ENCODE measurements at regions not wholly inside any gene's neighbourhood (a gene's known extent, or its start where the extent isn't known, plus 50 kb on each side); places are given as distances from the start of the nearest gene placed in this dataset.

DNA sequence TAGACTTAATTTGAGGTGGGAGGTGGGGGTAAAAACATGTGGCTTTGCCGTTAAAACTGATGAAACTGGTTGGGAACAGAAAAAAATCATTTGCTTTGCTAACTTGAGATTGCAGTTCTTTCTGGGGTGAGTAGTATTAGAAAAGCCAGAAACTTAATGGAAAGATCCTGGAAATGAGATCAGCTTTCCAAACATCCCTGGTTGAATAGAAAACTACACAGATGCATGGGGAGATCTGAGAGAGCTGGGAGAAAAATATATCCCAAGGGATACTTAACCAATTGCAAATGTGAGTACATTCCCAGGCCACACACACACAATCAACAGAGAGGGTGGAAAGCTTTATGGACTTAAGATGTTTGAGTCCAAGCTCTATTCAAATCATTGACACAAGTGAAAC lies 222.3 kb downstream of the YTHDC2 start:
- H3K9me3 ChIP-seq: no peaks in the 10 kb centered on the region
- H3K4me3 Mint-ChIP-seq (ENCODE audit: unreplicated experiment): no peak overlapping the region
- H3K27me3 Mint-ChIP-seq (ENCODE audit: insufficient read depth, unreplicated experiment): peaks cover 2% of the 10 kb centered on the region
- TF ChIP-seq, protein P1, sequence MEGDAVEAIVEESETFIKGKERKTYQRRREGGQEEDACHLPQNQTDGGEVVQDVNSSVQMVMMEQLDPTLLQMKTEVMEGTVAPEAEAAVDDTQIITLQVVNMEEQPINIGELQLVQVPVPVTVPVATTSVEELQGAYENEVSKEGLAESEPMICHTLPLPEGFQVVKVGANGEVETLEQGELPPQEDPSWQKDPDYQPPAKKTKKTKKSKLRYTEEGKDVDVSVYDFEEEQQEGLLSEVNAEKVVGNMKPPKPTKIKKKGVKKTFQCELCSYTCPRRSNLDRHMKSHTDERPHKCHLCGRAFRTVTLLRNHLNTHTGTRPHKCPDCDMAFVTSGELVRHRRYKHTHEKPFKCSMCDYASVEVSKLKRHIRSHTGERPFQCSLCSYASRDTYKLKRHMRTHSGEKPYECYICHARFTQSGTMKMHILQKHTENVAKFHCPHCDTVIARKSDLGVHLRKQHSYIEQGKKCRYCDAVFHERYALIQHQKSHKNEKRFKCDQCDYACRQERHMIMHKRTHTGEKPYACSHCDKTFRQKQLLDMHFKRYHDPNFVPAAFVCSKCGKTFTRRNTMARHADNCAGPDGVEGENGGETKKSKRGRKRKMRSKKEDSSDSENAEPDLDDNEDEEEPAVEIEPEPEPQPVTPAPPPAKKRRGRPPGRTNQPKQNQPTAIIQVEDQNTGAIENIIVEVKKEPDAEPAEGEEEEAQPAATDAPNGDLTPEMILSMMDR (IDR thresholded peaks at IDR 0.05; ENCODE audit: insufficient read depth in 1 of 2, low read depth in 1 of 2, low read length in 1 of 2, severe bottlenecking in 1 of 2, unreplicated experiment in 1 of 2): no peak
- no peak overlapping the region for H3K27ac Mint-ChIP-seq (ENCODE audit: unreplicated experiment)
- intact Hi-C loops (cut with micrococcal nuclease; ENCODE audit: unreplicated experiment): no loop called here
- no TSS peak for BruUV-seq (replicated peaks)
- no peak for DNase-seq
- no peaks in the 10 kb centered on the region for H3K27me3 ChIP-seq (replicated peaks; ENCODE audit: control insufficient read depth, insufficient read depth, low read length)
- ChIA-PET POLR2A (no interaction called here), CTCF (no interaction called here)
- H3K36me3 ChIP-seq (ENCODE audit: control insufficient read depth, insufficient read depth, low read length): no peaks in the 10 kb centered on the region
- H3K4me1 Mint-ChIP-seq (ENCODE audit: low read depth, unreplicated experiment): no peaks in the 10 kb centered on the region
- no peaks in the 10 kb centered on the region for H3K4me1 ChIP-seq
- no peaks in the 10 kb centered on the region for H3K36me3 Mint-ChIP-seq (ENCODE audit: insufficient read depth, unreplicated experiment)
- H3K4me3 ChIP-seq (ENCODE audit: low read depth, low read length): no peak overlapping the region
- no peaks in the 10 kb centered on the region for H3K9me3 Mint-ChIP-seq (ENCODE audit: unreplicated experiment)

DNA sequence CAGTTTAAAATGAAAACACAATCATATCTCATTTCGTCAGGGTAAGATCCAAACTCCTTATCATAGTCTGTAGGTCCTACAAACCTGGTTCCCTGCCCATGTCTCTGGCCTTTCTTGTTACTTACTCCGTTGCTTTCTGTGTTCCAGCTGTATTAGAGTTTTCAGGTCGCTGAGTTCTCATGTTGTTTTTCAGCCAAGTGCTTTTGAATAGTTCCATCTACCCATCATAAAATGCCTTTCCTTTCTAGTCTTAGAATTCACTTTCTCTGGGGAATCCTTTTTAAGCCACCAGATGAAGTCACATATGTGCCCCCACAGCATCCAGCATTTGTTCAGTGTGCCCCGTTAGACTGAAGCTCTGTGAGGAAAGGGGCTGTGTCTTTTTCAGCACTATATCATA lies 228.7 kb downstream of the YTHDC2 start:
- no peaks in the 10 kb centered on the region for H3K9me3 Mint-ChIP-seq (ENCODE audit: unreplicated experiment)
- ChIA-PET POLR2A (no interaction called here), CTCF (interaction anchor here (0.7 kb wide), 1 partner anchor 1425 kb away, joined by 4 read pairs; no protein-coding TSS in a partner anchor)
- H3K27me3 Mint-ChIP-seq (ENCODE audit: insufficient read depth, unreplicated experiment): peaks cover 5% of the 10 kb centered on the region
- Histone ChIP-seq H3K4me3 (ENCODE audit: low read depth, low read length) (no peak overlapping the region), H3K36me3 (ENCODE audit: control insufficient read depth, insufficient read depth, low read length) (no peaks in the 10 kb centered on the region), H3K9me3 (no peaks in the 10 kb centered on the region), H3K27me3 (replicated peaks; ENCODE audit: control insufficient read depth, insufficient read depth, low read length) (no peaks in the 10 kb centered on the region), H3K4me1 (no peaks in the 10 kb centered on the region)
- no TSS peak for BruUV-seq (replicated peaks)
- intact Hi-C loops (cut with micrococcal nuclease; ENCODE audit: unreplicated experiment): no loop called here
- TF ChIP-seq, protein P1 (IDR thresholded peaks at IDR 0.05; ENCODE audit: insufficient read depth in 1 of 2, low read depth in 1 of 2, low read length in 1 of 2, severe bottlenecking in 1 of 2, unreplicated experiment in 1 of 2): no peak
- no peaks in the 10 kb centered on the region for H3K4me1 Mint-ChIP-seq (ENCODE audit: low read depth, unreplicated experiment)
- H3K27ac Mint-ChIP-seq (ENCODE audit: unreplicated experiment): no peak overlapping the region
- DNase-seq: no peak
- H3K36me3 Mint-ChIP-seq (ENCODE audit: insufficient read depth, unreplicated experiment): no peaks in the 10 kb centered on the region
- H3K4me3 Mint-ChIP-seq (ENCODE audit: unreplicated experiment): no peak overlapping the region

DNA sequence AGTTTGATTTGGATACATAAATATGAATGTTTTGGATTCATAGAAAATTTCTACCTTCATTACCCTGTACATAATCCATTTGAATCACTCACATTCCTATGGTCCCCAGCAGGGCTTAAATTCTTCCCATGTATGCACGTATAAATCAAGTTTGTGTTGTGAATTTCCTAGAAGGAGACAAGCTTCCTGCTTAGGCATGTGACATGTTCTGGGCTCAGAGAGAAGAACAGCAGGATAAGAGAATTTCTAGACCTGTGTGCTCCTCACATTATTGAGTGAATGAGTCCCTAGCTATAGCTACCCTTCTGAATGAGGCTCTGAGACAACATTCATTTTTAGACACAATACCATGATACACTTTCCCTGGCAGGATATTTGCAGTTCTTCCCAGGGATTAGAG lies 229.1 kb downstream of the YTHDC2 start:
- no peak overlapping the region for H3K27ac Mint-ChIP-seq (ENCODE audit: unreplicated experiment)
- no peak for DNase-seq
- H3K27me3 Mint-ChIP-seq (ENCODE audit: insufficient read depth, unreplicated experiment): peaks cover 3% of the 10 kb centered on the region
- no peaks in the 10 kb centered on the region for H3K4me1 Mint-ChIP-seq (ENCODE audit: low read depth, unreplicated experiment)
- ChIA-PET POLR2A (no interaction called here), CTCF (no interaction called here)
- no TSS peak for BruUV-seq (replicated peaks)
- no peaks in the 10 kb centered on the region for H3K36me3 Mint-ChIP-seq (ENCODE audit: insufficient read depth, unreplicated experiment)
- TF ChIP-seq, protein P1 (IDR thresholded peaks at IDR 0.05; ENCODE audit: insufficient read depth in 1 of 2, low read depth in 1 of 2, low read length in 1 of 2, severe bottlenecking in 1 of 2, unreplicated experiment in 1 of 2): no peak
- H3K9me3 Mint-ChIP-seq (ENCODE audit: unreplicated experiment): peaks cover 3% of the 10 kb centered on the region
- H3K27me3 ChIP-seq (replicated peaks; ENCODE audit: control insufficient read depth, insufficient read depth, low read length): no peaks in the 10 kb centered on the region
- H3K4me1 ChIP-seq: no peaks in the 10 kb centered on the region
- H3K4me3 Mint-ChIP-seq (ENCODE audit: unreplicated experiment): no peak overlapping the region
- no peaks in the 10 kb centered on the region for H3K36me3 ChIP-seq (ENCODE audit: control insufficient read depth, insufficient read depth, low read length)
- H3K4me3 ChIP-seq (ENCODE audit: low read depth, low read length): no peak overlapping the region
- intact Hi-C loops (cut with micrococcal nuclease; ENCODE audit: unreplicated experiment): no loop called here
- no peaks in the 10 kb centered on the region for H3K9me3 ChIP-seq
